Panc1 (cell line): ENCODE measurements at regions not wholly inside any gene's neighbourhood (a gene's known extent, or its start where the extent isn't known, plus 50 kb on each side); places are given as distances from the start of the nearest gene placed in this dataset.

Experiments used
- ATAC-seq: fragments of 200-7000 bp; cut with Tn5 transposase; 2 replicates; pipeline ENCODE4 v1.9.1; 2020; ENCODE audit warnings: mild to moderate bottlenecking, moderate library complexity
- BruUV-seq: library from RNA; stranded (reverse); fragments of 400-500 nt; replicated peaks from 2 replicates; lab custom pipeline; 2021; lab: Mats Ljungman, UMichigan
- CTCF ChIA-PET: fragments of 300-600 bp; sonication (Branson Sonifier 250); formaldehyde crosslinking; loops from one replicate; lab custom pipeline; 2022; ENCODE audit warnings: antibody characterized with exemption; lab: Charles Lee
- POLR2A ChIA-PET: fragments of 300-600 bp; sonication (Branson Sonifier 250); formaldehyde crosslinking; loops from one replicate; lab custom pipeline; 2022; ENCODE audit warnings: antibody characterized with exemption; lab: Charles Lee
- DNase-seq: peaks from one replicate; pipeline ENCODE4 v3.0.0-alpha.2; 2010; ENCODE audit warnings: low read depth, low spot score
- H3K27ac ChIP-seq: 2 replicates; pipeline ENCODE4 v1.5.1; 2011; ENCODE audit warnings: mild to moderate bottlenecking, low read length, inconsistent platforms
- H3K27me3 ChIP-seq: fragments of 200-500 bp; sonication (Bioruptor generic); 2 replicates; pipeline ENCODE4 v1.6.0; 2014; ENCODE audit warnings: low read length, inconsistent platforms; ENCODE audit not compliant: control insufficient read depth, insufficient read depth
- H3K36me3 ChIP-seq: fragments of 200-500 bp; sonication (Bioruptor generic); 2 replicates; pipeline ENCODE4 v1.5.1; 2014; ENCODE audit warnings: inconsistent platforms, mild to moderate bottlenecking, low read length, moderate library complexity; ENCODE audit not compliant: control insufficient read depth, insufficient read depth
- H3K4me1 ChIP-seq: 2 replicates; pipeline ENCODE4 v1.5.1; 2011; ENCODE audit warnings: inconsistent platforms, mild to moderate bottlenecking, low read length, moderate library complexity; ENCODE audit not compliant: control insufficient read depth, insufficient read depth
- H3K4me3 ChIP-seq, 2 experiments: 2 replicates each; pipeline ENCODE4 v1.5.1; 2011 to 2012; ENCODE audit warnings: low read depth in 2 of 2, low read length in 2 of 2, mild to moderate bottlenecking in 2 of 2, inconsistent platforms in 1 of 2, moderate library complexity in 1 of 2
- H3K9me3 ChIP-seq: fragments of 200-500 bp; sonication (Bioruptor generic); 2 replicates; pipeline ENCODE4 v1.5.1; 2014; ENCODE audit warnings: low read depth, mild to moderate bottlenecking, inconsistent platforms, low read length, moderate library complexity; ENCODE audit not compliant: control insufficient read depth, insufficient read depth
- CTCF ChIP-seq: fragments of 450-650 bp; IDR thresholded peaks from 2 replicates; pipeline ENCODE4 v1.5.1; 2017; ENCODE audit warnings: mild to moderate bottlenecking
- POLR2AphosphoS5 ChIP-seq: IDR thresholded peaks from 2 replicates; pipeline ENCODE4 v1.6.1; 2012; ENCODE audit warnings: mild to moderate bottlenecking, low read depth, low read length, moderate library complexity
- REST ChIP-seq, 2 experiments: IDR thresholded peaks; 2 replicates each; pipeline ENCODE4 v1.6.1; 2011 to 2012; ENCODE audit warnings: low read depth in 2 of 2, control low read depth in 1 of 2, low read length in 1 of 2, mild to moderate bottlenecking in 1 of 2, moderate library complexity in 1 of 2; ENCODE audit not compliant: insufficient read depth in 1 of 2
- SIN3A ChIP-seq: IDR thresholded peaks from 2 replicates; pipeline ENCODE4 v1.6.1; 2012; ENCODE audit warnings: low read depth, mild to moderate bottlenecking, low read length, moderate library complexity, borderline replicate concordance; ENCODE audit not compliant: insufficient read depth
- TCF7L2 ChIP-seq: IDR thresholded peaks from 2 replicates; pipeline ENCODE4 v1.6.1; 2011; ENCODE audit warnings: mild to moderate bottlenecking, low read depth, low read length, inconsistent platforms
- in situ Hi-C: cut with HindIII; loops from 2 replicates; pipeline ENCODE4 v1.10.0; 2016; ENCODE audit warnings: low sequenced_read_pairs, low pct_unique_long_range_greater_than_20kb
- intact Hi-C: fragments of 100-400 bp; cut with micrococcal nuclease; formaldehyde crosslinking; loops from one replicate; pipeline ENCODE4 v1.10.0; 2022; ENCODE audit not compliant: unreplicated experiment

GRCh38 chr5:34530637-34531036 lies 125.5 kb upstream of the RAI14 start:
- ATAC-seq = no peak

GRCh38 chr5:34531751-34532360 lies 124.3 kb upstream of the RAI14 start:
- intact Hi-C loops = no loop called here
- CTCF ChIA-PET = interaction anchor here (0.7 to 1.0 kb wide), 2 partner anchors 138 to 355 kb away, joined by 3 to 4 read pairs; no protein-coding TSS in a partner anchor
- Histone ChIP-seq H3K36me3 (no peaks in the 10 kb centered on the region), H3K9me3 (no peaks in the 10 kb centered on the region), H3K27me3 (peaks cover 5% of the 10 kb centered on the region; the same call in 1 of the 2 replicates), H3K4me1 (no peaks in the 10 kb centered on the region), H3K4me3 (no peak overlapping the region), H3K27ac (no peak overlapping the region)
- in situ Hi-C loops = no loop called here
- ATAC-seq (no peak), DNase-seq (no peak)
- BruUV-seq = no TSS peak
- TF ChIP-seq SIN3A = no peak
- no peak for TF ChIP-seq TCF7L2
- no peak for TF ChIP-seq REST (IDR thresholded peaks at IDR 0.05; ENCODE audit: insufficient read depth in 1 of 2, low read depth in 2 of 2, low read length in 1 of 2)
- TF ChIP-seq CTCF = no peak
- TF ChIP-seq POLR2AphosphoS5 = no peak
- POLR2A ChIA-PET = interaction anchor here (0.6 kb wide), 2 partner anchors 185 to 357 kb away, joined by 3 to 6 read pairs; no protein-coding TSS in a partner anchor

More at GRCh38 chr5:34530637-34531036, 125.5 kb upstream of the RAI14 start:
- Histone ChIP-seq H3K27me3 (0 out of 2 replicates have a peak, but pooled peaks cover 5% of the 10 kb centered on the region), H3K27ac (no peak overlapping the region), H3K9me3 (no peaks in the 10 kb centered on the region), H3K4me1 (no peaks in the 10 kb centered on the region), H3K4me3 (no peak overlapping the region), H3K36me3 (no peaks in the 10 kb centered on the region)
- no TSS peak for BruUV-seq
- intact Hi-C loops (no loop called here), in situ Hi-C loops (no loop called here)
- TF ChIP-seq REST (IDR thresholded peaks at IDR 0.05; ENCODE audit: insufficient read depth in 1 of 2, low read depth in 2 of 2, low read length in 1 of 2) (no peak), SIN3A (no peak), CTCF (no peak), POLR2AphosphoS5 (no peak), TCF7L2 (no peak)
- ChIA-PET POLR2A (no interaction called here), CTCF (no interaction called here)
- no peak for DNase-seq
